NCI-H2029 (cell line): ENCODE measurements at regions not wholly inside any gene's neighbourhood (a gene's known extent, or its start where the extent isn't known, plus 50 kb on each side); places are given as distances from the start of the nearest gene placed in this dataset.

Experiments used
- DNase-seq: peaks from one replicate; lab custom pipeline; 2025; lab: John Stamatoyannopoulos, UW

- DNase-seq: no peak
Observed at GRCh38 chr13:73934771-73935170, 199.4 kb downstream of the KLF12 start.

GRCh38 chr13:73934215-73934641, 200.0 kb downstream of the KLF12 start:
- DNase-seq: no peak

GRCh38 chr13:73933795-73934194, 200.4 kb downstream of the KLF12 start:
- DNase-seq: no peak

- no peak for DNase-seq
Observed at GRCh38 chr13:73932091-73932490, 202.1 kb downstream of the KLF12 start.

- DNase-seq: no peak
Observed at GRCh38 chr13:73929287-73929932, 204.8 kb downstream of the KLF12 start.

GRCh38 chr13:73924607-73925006, 209.6 kb downstream of the KLF12 start:
- DNase-seq: no peak

- no peak for DNase-seq
Observed at GRCh38 chr13:73922493-73923393, 211.5 kb downstream of the KLF12 start.

GRCh38 chr13:73918691-73919090, 215.5 kb downstream of the KLF12 start:
- DNase-seq: no peak

GRCh38 chr13:73913751-73914518, 220.3 kb downstream of the KLF12 start:
- no peak for DNase-seq

- DNase-seq: no peak
Observed at GRCh38 chr13:73913079-73913740, 221.0 kb downstream of the KLF12 start.

- no peak for DNase-seq
Observed at GRCh38 chr13:73911361-73911760, 222.8 kb downstream of the KLF12 start.

GRCh38 chr13:73910733-73911132, 223.5 kb downstream of the KLF12 start:
- DNase-seq: no peak

GRCh38 chr13:73908809-73909208, 225.4 kb downstream of the KLF12 start:
- no peak for DNase-seq

- DNase-seq: no peak
Observed at GRCh38 chr13:73904625-73905024, 229.6 kb downstream of the KLF12 start.

- no peak for DNase-seq
Observed at GRCh38 chr13:73903561-73903960, 230.6 kb downstream of the KLF12 start.

GRCh38 chr13:73902847-73903246, 231.4 kb downstream of the KLF12 start:
- DNase-seq: no peak

- DNase-seq: no peak
Observed at GRCh38 chr13:73902296-73902695, 231.9 kb downstream of the KLF12 start.

- no peak for DNase-seq
Observed at GRCh38 chr13:73901324-73902068, 232.7 kb downstream of the KLF12 start.

- DNase-seq: no peak
Observed at GRCh38 chr13:73900591-73900990, 233.6 kb downstream of the KLF12 start.

- no peak for DNase-seq
Observed at GRCh38 chr13:73898899-73899298, 235.3 kb downstream of the KLF12 start.

- no peak for DNase-seq
Observed at GRCh38 chr13:73898276-73898675, 235.9 kb downstream of the KLF12 start.
